ENCODE measurements at regions not wholly inside any gene's neighbourhood (a gene's known extent, or its start where the extent isn't known, plus 50 kb on each side); places are given as distances from the start of the nearest gene placed in this dataset.

DNA sequence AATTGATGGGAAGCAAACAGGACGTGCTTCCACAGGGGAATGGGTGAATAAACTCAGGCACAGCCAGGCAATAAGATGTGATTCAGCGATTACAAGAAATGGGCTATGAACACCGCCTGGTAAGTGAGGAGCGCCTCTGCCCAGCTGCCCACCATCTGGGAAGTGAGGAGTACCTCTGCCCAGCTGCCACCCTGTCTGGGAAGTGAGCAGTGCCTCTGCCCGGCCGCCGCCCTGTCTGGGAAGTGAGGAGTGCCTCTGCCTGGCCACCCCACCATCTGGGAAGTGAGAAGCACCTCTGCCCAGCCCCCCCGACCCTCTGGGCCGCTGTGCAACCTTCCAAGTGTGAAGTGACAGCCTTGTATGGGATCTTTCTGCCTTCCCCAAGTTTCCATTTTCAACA lies 73.2 kb upstream of the PRR5 start:
- no peak for TF ChIP-seq CTCF (IDR thresholded peaks at IDR 0.05)
- TF ChIP-seq ZFX (IDR thresholded peaks at IDR 0.05; ENCODE audit: borderline replicate concordance), result no peak
